B cell (primary cell): ENCODE measurements at regions not wholly inside any gene's neighbourhood (a gene's known extent, or its start where the extent isn't known, plus 50 kb on each side); places are given as distances from the start of the nearest gene placed in this dataset.

ENCODE experiments used
- ATAC-seq: fragments of 200-7000 bp; cut with Tn5 transposase; one replicate; pipeline ENCODE4 v1.10.0; 2021; ENCODE audit warnings: low read depth, mild to moderate bottlenecking, moderate number of reproducible peaks, moderate library complexity
- CTCF ChIA-PET: fragments of 350-600 bp; sonication (Branson Sonifier 250); formaldehyde crosslinking; loops from one replicate; lab custom pipeline; 2021; ENCODE audit warnings: antibody characterized with exemption, inconsistent platforms; lab: Charles Lee
- POLR2A ChIA-PET: fragments of 350-600 bp; sonication (Branson Sonifier 250); formaldehyde crosslinking; loops from one replicate; lab custom pipeline; 2021; ENCODE audit warnings: antibody characterized with exemption; lab: Charles Lee
- DNase-seq: peaks from one replicate; pipeline ENCODE4 v3.0.0; 2013
- H2AFZ ChIP-seq: 2 replicates; pipeline ENCODE4 v1.6.1; 2012; ENCODE audit warnings: mild to moderate bottlenecking, low read depth, low read length; ENCODE audit not compliant: insufficient read depth, poor library complexity, severe bottlenecking
- H3K27ac ChIP-seq, 2 donors: 1 replicate in 1 of 2; 2 replicates in 1 of 2; pipeline ENCODE4 v1.5.1; 2012 to 2013; ENCODE audit warnings: low read length in 2 of 2, mild to moderate bottlenecking in 2 of 2, moderate library complexity in 1 of 2
- H3K27me3 ChIP-seq, 4 experiments: fragments of 200-600 bp in 1 of 4; sonication (generic) in 1 of 4; replicated peaks in 1 of 4; 1 replicate in 2 of 4; 2 replicates in 2 of 4; pipeline versions ENCODE4 v1.6.1 to v1.7.0; 2013 to 2016; ENCODE audit warnings: low read length in 3 of 4, mild to moderate bottlenecking in 2 of 4, mixed read lengths in 1 of 4, moderate library complexity in 1 of 4; ENCODE audit not compliant: insufficient read depth in 4 of 4, control insufficient read depth in 3 of 4; ENCODE audit errors: control extremely low read depth in 1 of 4
- H3K36me3 ChIP-seq, 2 experiments: replicated peaks in 1 of 2; 1 replicate in 1 of 2; 2 replicates in 1 of 2; pipeline versions ENCODE4 v1.6.1 to v1.7.1; 2013; ENCODE audit warnings: low read length in 1 of 2; ENCODE audit not compliant: insufficient read depth in 2 of 2, control insufficient read depth in 1 of 2; ENCODE audit errors: control extremely low read depth in 1 of 2, extremely low read depth in 1 of 2
- H3K4me1 ChIP-seq, 2 donors: fragments of 200-600 bp in 1 of 2; sonication (generic) in 1 of 2; 1 replicate in 1 of 2; 2 replicates in 1 of 2; pipeline versions ENCODE4 v1.5.1 to v1.6.1; 2013 to 2017; ENCODE audit warnings: low read length in 2 of 2; ENCODE audit not compliant: control insufficient read depth in 2 of 2, insufficient read depth in 2 of 2
- H3K4me2 ChIP-seq: replicated peaks from 2 replicates; pipeline ENCODE3; 2012; ENCODE audit warnings: mild to moderate bottlenecking, low read depth, low read length; ENCODE audit not compliant: poor library complexity, severe bottlenecking
- H3K4me3 ChIP-seq, 5 experiments: fragments of 200-600 bp in 1 of 5; sonication (generic) in 1 of 5; 1 replicate in 3 of 5; 2 replicates in 2 of 5; pipeline versions ENCODE4 v1.5.1 to v1.7.0; 2011 to 2016; ENCODE audit warnings: low read length in 4 of 5, mild to moderate bottlenecking in 4 of 5, low read depth in 2 of 5, control low read depth in 1 of 5, moderate library complexity in 1 of 5; ENCODE audit not compliant: insufficient read depth in 1 of 5; ENCODE audit errors: control extremely low read depth in 1 of 5, extremely low read depth in 1 of 5
- H3K79me2 ChIP-seq: fragments of 200-600 bp; sonication (generic); one replicate; pipeline ENCODE4 v1.6.0; 2016; ENCODE audit warnings: low read length; ENCODE audit not compliant: control insufficient read depth, insufficient read depth
- H3K9ac ChIP-seq: fragments of 200-600 bp; sonication (generic); 2 replicates; pipeline ENCODE4 v1.6.1; 2017; ENCODE audit warnings: mild to moderate bottlenecking, low read length, moderate library complexity
- H3K9me3 ChIP-seq, 3 donors: one replicate each; pipeline versions ENCODE4 v1.6.1 to v1.7.1; 2013; ENCODE audit warnings: low read length in 2 of 3; ENCODE audit not compliant: control insufficient read depth in 2 of 3, insufficient read depth in 1 of 3; ENCODE audit errors: control extremely low read depth in 1 of 3
- H4K20me1 ChIP-seq: 2 replicates; pipeline ENCODE4 v1.6.0; 2012; ENCODE audit warnings: mild to moderate bottlenecking, low read length; ENCODE audit not compliant: insufficient read depth, control insufficient read depth, poor library complexity, severe bottlenecking
- H3K27ac Mint-ChIP-seq: one replicate; pipeline ENCODE4 v1.8.0; 2021; ENCODE audit warnings: mixed read lengths
- H3K27me3 Mint-ChIP-seq: one replicate; pipeline ENCODE4 v1.8.0; 2021; ENCODE audit warnings: mixed read lengths
- H3K4me1 Mint-ChIP-seq: one replicate; pipeline ENCODE4 v1.8.0; 2021; ENCODE audit warnings: mixed read lengths
- H3K4me3 Mint-ChIP-seq: one replicate; pipeline ENCODE4 v1.8.0; 2021; ENCODE audit warnings: mixed read lengths
- H3K9me3 Mint-ChIP-seq: one replicate; pipeline ENCODE4 v1.8.0; 2022; ENCODE audit warnings: mixed read lengths; ENCODE audit not compliant: insufficient read depth
- CTCF ChIP-seq: fragments of 200-600 bp; IDR thresholded peaks from one replicate; pipeline ENCODE4 v1.8.0; 2022; ENCODE audit warnings: antibody characterized with exemption, mild to moderate bottlenecking
- EZH2 ChIP-seq: IDR thresholded peaks from 2 replicates; pipeline ENCODE4 v1.6.1; 2012; ENCODE audit warnings: borderline replicate concordance, low read depth, mild to moderate bottlenecking, moderate library complexity, low read length; ENCODE audit not compliant: insufficient read depth, poor library complexity, severe bottlenecking
- WGBS: methylation state at CpG from one replicate; pipeline ENCODE4 v1.1.5; 2013; ENCODE audit warnings: missing lambda C conversion rate; ENCODE audit not compliant: insufficient coverage; 5-methylcytosine and 5-hydroxymethylcytosine counted together
- intact Hi-C: fragments of 100-400 bp; cut with micrococcal nuclease; formaldehyde crosslinking; loops from one replicate; pipeline ENCODE4 v1.10.0; 2022

GRCh38 chr18:41540237-41540871 lies 414.7 kb upstream of the PIK3C3 start:
- Mint-ChIP-seq H3K27ac (no peak overlapping the region), H3K9me3 (no peaks in the 10 kb centered on the region), H3K27me3 (no peaks in the 10 kb centered on the region), H3K4me3 (no peak overlapping the region), H3K4me1 (no peaks in the 10 kb centered on the region)
- H3K9me3 ChIP-seq: no peaks in the 10 kb centered on the region
- no peak overlapping the region for H3K4me3 ChIP-seq
- CTCF ChIA-PET: no interaction called here
- H3K4me1 ChIP-seq: no peaks in the 10 kb centered on the region
- no peak overlapping the region for H2AFZ ChIP-seq
- intact Hi-C loops: no loop called here
- H3K9ac ChIP-seq: no peak overlapping the region
- DNase-seq: no peak
- H4K20me1 ChIP-seq: no peaks in the 10 kb centered on the region
- H3K4me2 ChIP-seq: no peak overlapping the region
- no peak for TF ChIP-seq EZH2
- no peak for TF ChIP-seq CTCF
- ATAC-seq: no peak
- H3K79me2 ChIP-seq: no peaks in the 10 kb centered on the region
- POLR2A ChIA-PET: no interaction called here
- no peaks in the 10 kb centered on the region for H3K27me3 ChIP-seq
- no peak overlapping the region for H3K27ac ChIP-seq
- no peaks in the 10 kb centered on the region for H3K36me3 ChIP-seq
- WGBS: 78% methylated on average over 2 of the region's 3 CpGs

GRCh38 chr18:41538751-41539150 lies 416.3 kb upstream of the PIK3C3 start:
- Mint-ChIP-seq H3K27me3 (no peaks in the 10 kb centered on the region), H3K4me1 (no peaks in the 10 kb centered on the region), H3K9me3 (no peaks in the 10 kb centered on the region), H3K27ac (no peak overlapping the region), H3K4me3 (no peak overlapping the region)
- Histone ChIP-seq H3K9me3 (no peaks in the 10 kb centered on the region), H3K9ac (no peak overlapping the region), H4K20me1 (no peaks in the 10 kb centered on the region), H3K79me2 (no peaks in the 10 kb centered on the region), H3K27ac (no peak overlapping the region), H3K4me2 (no peak overlapping the region), H3K36me3 (no peaks in the 10 kb centered on the region), H3K27me3 (no peaks in the 10 kb centered on the region), H2AFZ (no peak overlapping the region), H3K4me1 (no peaks in the 10 kb centered on the region), H3K4me3 (no peak overlapping the region)
- ATAC-seq (no peak), DNase-seq (no peak)
- intact Hi-C loops: no loop called here
- TF ChIP-seq CTCF (no peak), EZH2 (no peak)
- WGBS: 80% methylated on average over 2 of the region's 2 CpGs
- CTCF ChIA-PET: no interaction called here
- POLR2A ChIA-PET: no interaction called here
